A673 (cell line): ENCODE measurements at regions not wholly inside any gene's neighbourhood (a gene's known extent, or its start where the extent isn't known, plus 50 kb on each side); places are given as distances from the start of the nearest gene placed in this dataset.

Experiments used
- BruUV-seq: library from RNA; stranded (reverse); fragments of 400-500 nt; replicated peaks from 2 replicates; lab custom pipeline; 2021; lab: Mats Ljungman, UMichigan
- CTCF ChIA-PET: fragments of 300-600 bp; sonication (Branson Sonifier 250); formaldehyde crosslinking; loops from one replicate; lab custom pipeline; 2022; ENCODE audit warnings: antibody characterized with exemption; lab: Charles Lee
- POLR2A ChIA-PET: fragments of 300-600 bp; sonication (Branson Sonifier 250); formaldehyde crosslinking; loops from one replicate; lab custom pipeline; 2022; ENCODE audit warnings: antibody characterized with exemption; ENCODE audit not compliant: low non-redundant PET; lab: Charles Lee
- DNase-seq: peaks from one replicate; pipeline ENCODE4 v3.0.0-alpha.2; 2015; ENCODE audit warnings: low spot score
- H3K27ac ChIP-seq: fragments of 200-600 bp; sonication (generic); 2 replicates; pipeline ENCODE4 v1.5.1; 2016; ENCODE audit warnings: mixed run types, low read depth, mild to moderate bottlenecking, mixed read lengths, antibody characterized with exemption, low read length; ENCODE audit not compliant: poor library complexity, severe bottlenecking
- H3K27me3 ChIP-seq: fragments of 200-600 bp; sonication (generic); replicated peaks from 2 replicates; pipeline ENCODE4 v1.6.1; 2017; ENCODE audit warnings: mixed run types, low read depth, mild to moderate bottlenecking, mixed read lengths, antibody characterized with exemption, low read length; ENCODE audit not compliant: insufficient read depth, poor library complexity
- H3K36me3 ChIP-seq: fragments of 200-600 bp; sonication (generic); 2 replicates; pipeline ENCODE4 v1.6.1; 2016; ENCODE audit warnings: mixed run types, mild to moderate bottlenecking, mixed read lengths, antibody characterized with exemption, low read length; ENCODE audit not compliant: insufficient read depth, poor library complexity, severe bottlenecking
- H3K4me1 ChIP-seq: fragments of 200-600 bp; sonication (generic); 2 replicates; pipeline ENCODE4 v1.6.1; 2017; ENCODE audit warnings: mixed run types, mild to moderate bottlenecking, mixed read lengths, antibody characterized with exemption, low read length; ENCODE audit not compliant: insufficient read depth, poor library complexity, severe bottlenecking
- H3K4me3 ChIP-seq: fragments of 200-600 bp; sonication (generic); 2 replicates; pipeline ENCODE4 v1.5.1; 2016; ENCODE audit warnings: low read depth, mixed run types, mild to moderate bottlenecking, mixed read lengths, low read length; ENCODE audit not compliant: poor library complexity, severe bottlenecking
- H3K9me3 ChIP-seq: fragments of 200-600 bp; sonication (generic); 2 replicates; pipeline ENCODE4 v1.6.1; 2016; ENCODE audit warnings: mixed run types, low read depth, mild to moderate bottlenecking, mixed read lengths, antibody characterized with exemption, low read length; ENCODE audit not compliant: poor library complexity, severe bottlenecking
- CTCF ChIP-seq: fragments of 300-800, 200-600 bp; sonication (generic); conservative IDR thresholded peaks from 2 replicates; pipeline ENCODE4 v1.5.1; 2017; ENCODE audit warnings: low read depth, mild to moderate bottlenecking, antibody characterized with exemption, low read length, moderate library complexity, mixed read lengths
- EZH2 ChIP-seq: fragments of 200-600 bp; sonication (generic); IDR thresholded peaks from 2 replicates; pipeline ENCODE4 v1.6.1; 2017; ENCODE audit warnings: borderline replicate concordance, low read depth, mild to moderate bottlenecking, mixed read lengths, antibody characterized with exemption, low read length; ENCODE audit not compliant: poor library complexity, severe bottlenecking
- intact Hi-C: fragments of 100-400 bp; cut with micrococcal nuclease; formaldehyde crosslinking; loops from one replicate; pipeline ENCODE4 v1.10.0; 2022; ENCODE audit not compliant: unreplicated experiment

GRCh38 chr6:49233483-49233882 is 229.6 kb downstream of the MMUT start:
- Histone ChIP-seq H3K4me3 (no peak overlapping the region), H3K4me1 (no peaks in the 10 kb centered on the region), H3K27me3 (no peaks in the 10 kb centered on the region), H3K9me3 (no peaks in the 10 kb centered on the region), H3K27ac (no peak overlapping the region), H3K36me3 (no peaks in the 10 kb centered on the region)
- intact Hi-C loops = no loop called here
- no peak for DNase-seq
- CTCF ChIA-PET = no interaction called here
- BruUV-seq = no TSS peak
- POLR2A ChIA-PET = no interaction called here
- TF ChIP-seq CTCF = no peak
- no peak for TF ChIP-seq EZH2

GRCh38 chr6:49225471-49225870 is 237.6 kb downstream of the MMUT start:
- BruUV-seq = no TSS peak
- DNase-seq = no peak
- Histone ChIP-seq H3K36me3 (no peaks in the 10 kb centered on the region), H3K9me3 (peaks cover 4% of the 10 kb centered on the region), H3K27ac (no peak overlapping the region), H3K27me3 (no peaks in the 10 kb centered on the region), H3K4me3 (no peak overlapping the region), H3K4me1 (no peaks in the 10 kb centered on the region)
- no peak for TF ChIP-seq EZH2
- TF ChIP-seq CTCF = no peak
- intact Hi-C loops = no loop called here
- ChIA-PET POLR2A (no interaction called here), CTCF (no interaction called here)

GRCh38 chr6:49220293-49220692 is 242.8 kb downstream of the MMUT start:
- Histone ChIP-seq H3K36me3 (no peaks in the 10 kb centered on the region), H3K27ac (no peak overlapping the region), H3K9me3 (no peaks in the 10 kb centered on the region), H3K4me3 (no peak overlapping the region), H3K4me1 (no peaks in the 10 kb centered on the region), H3K27me3 (no peaks in the 10 kb centered on the region)
- TF ChIP-seq CTCF = no peak
- TF ChIP-seq EZH2 = no peak
- no peak for DNase-seq
- intact Hi-C loops = no loop called here
- CTCF ChIA-PET = no interaction called here
- POLR2A ChIA-PET = no interaction called here
- BruUV-seq = no TSS peak
